Thymus (tissue), 11 donors: ENCODE measurements at regions not wholly inside any gene's neighbourhood (a gene's known extent, or its start where the extent isn't known, plus 50 kb on each side); places are given as distances from the start of the nearest gene placed in this dataset.
"Not testable (repeated sequence)": the region's sequence is repeated elsewhere in the genome, so short reads cannot be mapped to it uniquely, and the experiment has no call there.

Experiments
- DNase-seq, 9 donors: peaks; one replicate each; pipeline ENCODE4 v3.0.0-alpha.2; 2013; ENCODE audit warnings: low spot score in 9 of 9, low read depth in 6 of 9, missing footprints in 1 of 9
- H3K27ac ChIP-seq, 2 donors: one replicate each; pipeline ENCODE4 v1.5.1; 2013; ENCODE audit warnings: control low read depth in 1 of 2, low read depth in 1 of 2, low read length in 1 of 2, mild to moderate bottlenecking in 1 of 2, moderate library complexity in 1 of 2
- H3K27me3 ChIP-seq, 2 donors: one replicate each; pipeline ENCODE4 v1.5.1; 2013; ENCODE audit warnings: low read length in 1 of 2; ENCODE audit not compliant: control insufficient read depth in 2 of 2, insufficient read depth in 1 of 2
- H3K36me3 ChIP-seq, 2 donors: one replicate each; pipeline ENCODE4 v1.5.1; 2013; ENCODE audit warnings: low read length in 1 of 2, mild to moderate bottlenecking in 1 of 2, moderate library complexity in 1 of 2; ENCODE audit not compliant: control insufficient read depth in 2 of 2, insufficient read depth in 2 of 2
- H3K4me1 ChIP-seq, 2 donors: one replicate each; pipeline ENCODE4 v1.5.1; 2013; ENCODE audit warnings: low read length in 2 of 2; ENCODE audit not compliant: control insufficient read depth in 2 of 2, insufficient read depth in 2 of 2
- H3K4me3 ChIP-seq, 2 donors: one replicate each; pipeline ENCODE4 v1.5.1; 2013; ENCODE audit warnings: low read length in 2 of 2, control low read depth in 1 of 2, mild to moderate bottlenecking in 1 of 2
- H3K9me3 ChIP-seq, 2 donors: one replicate each; pipeline ENCODE4 v1.5.1; 2013; ENCODE audit warnings: low read length in 1 of 2, mild to moderate bottlenecking in 1 of 2; ENCODE audit not compliant: control insufficient read depth in 2 of 2, insufficient read depth in 1 of 2
- WGBS: extraction: QIAGEN DNeasy Blood & Tissue Kit; methylation state at CpG from one replicate; pipeline ENCODE4 v1.1.7; 2013; 5-methylcytosine and 5-hydroxymethylcytosine counted together
- donor health status: healthy.

GRCh38 chr17:33947762-33948161, 307.3 kb upstream of the CCL2 start:
- Histone ChIP-seq H3K4me3 (no peak overlapping the region), H3K27me3 (no peaks in the 10 kb centered on the region), H3K36me3 (no peaks in the 10 kb centered on the region), H3K27ac (no peak overlapping the region), H3K9me3 (no peaks in the 10 kb centered on the region), H3K4me1 (no peaks in the 10 kb centered on the region)
- no peak for DNase-seq

DNA sequence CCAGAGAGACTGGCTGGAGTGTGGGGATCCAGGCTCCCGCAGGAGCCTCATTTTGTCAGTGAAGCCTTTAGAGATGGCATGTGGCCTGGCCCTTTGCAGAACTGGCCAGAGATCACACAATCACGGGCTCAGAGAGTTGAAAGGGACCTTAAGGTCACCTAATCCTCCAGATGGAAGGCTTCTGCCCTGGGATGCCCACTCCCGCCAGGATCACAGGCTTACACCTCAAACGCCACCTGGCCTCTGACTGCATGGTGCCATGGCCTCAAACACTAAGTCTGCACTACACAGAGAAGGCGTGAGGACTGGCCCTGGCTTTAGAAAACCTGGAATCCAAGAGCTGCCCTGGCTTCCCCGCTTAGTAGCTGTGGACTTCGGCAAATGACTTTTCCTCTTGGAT, 306.8 kb upstream of the CCL2 start:
- no peaks in the 10 kb centered on the region for H3K36me3 ChIP-seq
- DNase-seq, result no peak
- no peaks in the 10 kb centered on the region for H3K9me3 ChIP-seq
- H3K4me3 ChIP-seq, result no peak overlapping the region
- H3K27ac ChIP-seq, result no peak overlapping the region
- H3K27me3 ChIP-seq, result no peaks in the 10 kb centered on the region
- WGBS, result 93% methylated on average over 7 of the region's 7 CpGs
- H3K4me1 ChIP-seq, result no peaks in the 10 kb centered on the region

DNA sequence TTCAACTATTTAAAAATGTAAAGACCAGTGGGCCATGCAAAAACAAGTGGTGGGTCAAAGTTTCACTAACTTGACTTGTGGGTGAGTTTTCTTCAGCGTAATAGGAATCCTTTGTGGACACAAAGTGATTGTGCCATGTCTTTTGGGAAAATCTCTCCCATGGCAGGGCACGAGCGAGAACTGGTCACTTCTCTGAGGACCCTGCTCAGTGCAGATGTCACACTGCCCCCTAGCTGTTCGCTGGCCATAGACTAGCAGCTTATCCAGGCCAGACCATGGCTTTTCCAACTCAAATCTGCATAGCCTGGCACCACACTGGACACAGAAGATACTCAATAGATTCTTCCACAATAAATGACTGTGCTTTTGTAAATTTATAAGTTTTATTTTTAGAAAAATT, 306.0 kb upstream of the CCL2 start:
- Histone ChIP-seq H3K9me3 (no peaks in the 10 kb centered on the region), H3K36me3 (no peaks in the 10 kb centered on the region), H3K4me3 (no peak overlapping the region), H3K27me3 (no peaks in the 10 kb centered on the region), H3K27ac (no peak overlapping the region), H3K4me1 (no peaks in the 10 kb centered on the region)
- 91% methylated on average over 4 of the region's 4 CpGs for WGBS
- no peak for DNase-seq

GRCh38 chr17:33950061-33950460, 305.0 kb upstream of the CCL2 start:
- 97% methylated on average over 6 of the region's 6 CpGs for WGBS
- Histone ChIP-seq H3K9me3 (no peaks in the 10 kb centered on the region), H3K4me1 (no peaks in the 10 kb centered on the region), H3K36me3 (no peaks in the 10 kb centered on the region), H3K4me3 (no peak overlapping the region), H3K27ac (no peak overlapping the region), H3K27me3 (no peaks in the 10 kb centered on the region)
- no peak for DNase-seq

DNA sequence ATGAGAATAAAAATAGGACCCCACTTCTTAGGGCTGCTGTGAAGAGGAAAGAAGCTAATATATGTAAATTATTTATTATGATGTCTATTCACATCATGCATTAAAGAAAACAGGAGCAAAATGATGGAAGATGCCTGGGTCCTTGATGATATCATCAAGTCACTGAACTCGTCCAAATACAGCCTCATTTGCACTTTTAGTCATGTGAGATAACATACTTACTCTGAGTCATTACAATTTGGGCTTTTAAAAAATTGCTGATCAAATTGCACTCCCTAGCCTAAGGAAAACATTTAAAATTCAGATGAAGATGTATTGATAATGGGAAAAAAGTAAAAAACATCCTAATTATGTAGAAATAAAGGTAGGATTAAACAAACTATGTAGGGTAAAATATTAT, 302.7 kb upstream of the CCL2 start:
- no peaks in the 10 kb centered on the region for H3K36me3 ChIP-seq
- H3K4me1 ChIP-seq, result no peaks in the 10 kb centered on the region
- H3K9me3 ChIP-seq, result no peaks in the 10 kb centered on the region
- no peaks in the 10 kb centered on the region for H3K27me3 ChIP-seq
- no peak overlapping the region for H3K27ac ChIP-seq
- no peak for DNase-seq
- 84% methylated on average over 1 of the region's 1 CpG for WGBS
- H3K4me3 ChIP-seq, result no peak overlapping the region

- no peak for DNase-seq
- no peaks in the 10 kb centered on the region for H3K9me3 ChIP-seq
- H3K27me3 ChIP-seq, result no peaks in the 10 kb centered on the region
- H3K4me1 ChIP-seq, result no peaks in the 10 kb centered on the region
- H3K36me3 ChIP-seq, result no peaks in the 10 kb centered on the region
- H3K4me3 ChIP-seq, result no peak overlapping the region
- 72% methylated on average over 3 of the region's 3 CpGs for WGBS
- H3K27ac ChIP-seq, result no peak overlapping the region
Observed at GRCh38 chr17:33954597-33954996, 300.5 kb upstream of the CCL2 start.

GRCh38 chr17:33955461-33955860, 299.6 kb upstream of the CCL2 start:
- H3K4me3 ChIP-seq, result no peak overlapping the region

DNA sequence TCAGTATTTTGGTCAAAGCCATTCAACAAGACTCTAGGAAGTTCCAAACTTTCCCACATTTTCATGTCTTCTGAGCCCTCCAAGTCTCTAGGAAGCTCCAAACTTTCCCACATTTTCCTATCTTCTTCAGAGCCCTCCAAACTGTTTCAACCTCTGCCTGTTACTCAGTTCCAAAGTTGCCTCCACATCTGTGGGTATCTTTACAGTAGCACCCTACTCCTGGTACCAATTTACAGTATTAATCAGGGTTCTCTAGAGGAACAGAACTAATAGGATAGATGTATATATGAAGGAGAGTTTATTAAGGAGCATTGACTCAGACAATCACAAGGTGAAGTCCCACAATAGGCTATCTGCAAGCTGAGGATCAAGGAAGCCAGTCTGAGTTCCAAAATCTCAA, 296.0 kb upstream of the CCL2 start:
- H3K4me1 ChIP-seq, H3K36me3 ChIP-seq, DNase-seq, H3K4me3 ChIP-seq, H3K27ac ChIP-seq, H3K9me3 ChIP-seq, H3K27me3 ChIP-seq: not testable (repeated sequence)

More at GRCh38 chr17:33955461-33955860, 299.6 kb upstream of the CCL2 start:
- H3K27me3 ChIP-seq, result no peaks in the 10 kb centered on the region
- WGBS, result 69% methylated on average over 2 of the region's 2 CpGs
- DNase-seq, result no peak
- H3K36me3 ChIP-seq, result no peaks in the 10 kb centered on the region
- H3K27ac ChIP-seq, result no peak overlapping the region
- no peaks in the 10 kb centered on the region for H3K4me1 ChIP-seq
- H3K9me3 ChIP-seq, result no peaks in the 10 kb centered on the region

DNA sequence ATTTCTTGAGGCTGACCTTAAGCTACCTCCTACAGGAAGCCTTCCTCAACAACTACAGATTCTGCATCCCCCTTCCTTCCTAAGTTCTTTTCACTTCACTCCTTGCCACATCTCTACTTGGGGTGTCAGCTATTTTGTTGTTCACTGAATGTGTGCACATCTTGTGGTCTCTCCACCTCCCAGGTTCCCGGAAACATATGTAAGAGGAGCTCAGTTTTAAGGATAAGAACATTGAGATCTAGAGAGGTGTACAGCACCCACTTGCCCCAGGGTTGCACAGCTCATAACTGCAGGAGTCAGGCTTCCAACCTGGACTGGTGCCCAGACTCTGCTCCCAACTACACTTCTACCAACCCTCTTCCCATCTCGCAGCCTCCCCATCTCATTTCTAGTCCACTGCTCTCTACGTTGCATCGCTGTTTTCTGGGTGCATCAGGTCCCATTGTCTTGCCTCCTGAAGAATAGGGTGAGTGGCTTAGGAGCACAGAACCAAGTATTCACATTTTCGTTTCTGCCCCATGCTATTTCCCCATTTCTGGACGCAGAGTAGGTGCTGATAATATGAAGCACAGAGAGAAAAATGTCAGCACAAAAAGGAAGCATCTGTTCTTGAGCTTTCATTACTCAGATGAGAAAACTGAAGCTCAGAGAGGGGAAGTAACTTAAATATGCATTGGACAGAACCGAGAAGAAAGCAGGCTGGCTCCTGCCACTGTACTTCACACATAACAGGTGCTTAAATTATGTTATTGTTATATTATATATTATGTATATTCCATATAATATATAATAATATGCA, 292.0 kb upstream of the CCL2 start:
- no peak overlapping the region for H3K27ac ChIP-seq
- no peaks in the 10 kb centered on the region for H3K9me3 ChIP-seq
- peak in 1 of 9 donors; percentile 12 for DNase-seq
- H3K36me3 ChIP-seq, result no peaks in the 10 kb centered on the region
- H3K4me3 ChIP-seq, result no peak overlapping the region
- 15% methylated on average over 7 of the region's 7 CpGs for WGBS
- H3K4me1 ChIP-seq, result peaks cover 2 to 4% of the 10 kb centered on the region in 2 donors
- no peaks in the 10 kb centered on the region for H3K27me3 ChIP-seq
